GM18873 (cell line): ENCODE measurements at regions not wholly inside any gene's neighbourhood (a gene's known extent, or its start where the extent isn't known, plus 50 kb on each side); places are given as distances from the start of the nearest gene placed in this dataset.
"Not testable (repeated sequence)": the region's sequence is repeated elsewhere in the genome, so short reads cannot be mapped to it uniquely, and the experiment has no call there.

Experiments used
- ATAC-seq: cut with Tn5 transposase; IDR thresholded peaks from one replicate; pipeline ENCODE4 v1.9.1; 2021; ENCODE audit warnings: mild to moderate bottlenecking, moderate library complexity, moderate number of reproducible peaks; ENCODE audit not compliant: unreplicated experiment, low FRiP score

GRCh38 chr18:60883587-60883986 lies 449.6 kb upstream of the CDH20 start:
- ATAC-seq: no peak

- ATAC-seq: no peak
Measured at GRCh38 chr18:60888071-60888624, 445.1 kb upstream of the CDH20 start.

- ATAC-seq: no peak
Measured at GRCh38 chr18:60889442-60889841, 443.8 kb upstream of the CDH20 start.

GRCh38 chr18:60891936-60892335 lies 441.3 kb upstream of the CDH20 start:
- no peak for ATAC-seq

- ATAC-seq: no peak
Measured at GRCh38 chr18:60892441-60892840, 440.8 kb upstream of the CDH20 start.

GRCh38 chr18:60892855-60893254 lies 440.4 kb upstream of the CDH20 start:
- ATAC-seq: no peak

- ATAC-seq: no peak
Measured at GRCh38 chr18:60893355-60894097, 439.7 kb upstream of the CDH20 start.

- no peak for ATAC-seq
Measured at GRCh38 chr18:60894254-60894945, 438.8 kb upstream of the CDH20 start.

GRCh38 chr18:60895181-60895580 lies 438.0 kb upstream of the CDH20 start:
- ATAC-seq: no peak

GRCh38 chr18:60898111-60898510 lies 435.1 kb upstream of the CDH20 start:
- ATAC-seq: no peak

GRCh38 chr18:60905699-60906098 lies 427.5 kb upstream of the CDH20 start:
- no peak for ATAC-seq

GRCh38 chr18:60910534-60910933 lies 422.7 kb upstream of the CDH20 start:
- no peak for ATAC-seq

GRCh38 chr18:60911504-60911903 lies 421.7 kb upstream of the CDH20 start:
- ATAC-seq: no peak

GRCh38 chr18:60915160-60915559 lies 418.1 kb upstream of the CDH20 start:
- ATAC-seq: no peak

- not testable (repeated sequence) for ATAC-seq
Measured at GRCh38 chr18:60918862-60919261, 414.4 kb upstream of the CDH20 start.

- no peak for ATAC-seq
Measured at GRCh38 chr18:60925892-60926291, 407.3 kb upstream of the CDH20 start.

GRCh38 chr18:60929966-60930365 lies 403.3 kb upstream of the CDH20 start:
- ATAC-seq: no peak

- no peak for ATAC-seq
Measured at GRCh38 chr18:60935041-60935910, 398.0 kb upstream of the CDH20 start.

GRCh38 chr18:60936101-60936500 lies 397.1 kb upstream of the CDH20 start:
- ATAC-seq: no peak

GRCh38 chr18:60943297-60943696 lies 389.9 kb upstream of the CDH20 start:
- ATAC-seq: no peak

- ATAC-seq: no peak
Measured at GRCh38 chr18:60950634-60951033, 382.6 kb upstream of the CDH20 start.
